ENCODE measurements at regions not wholly inside any gene's neighbourhood (a gene's known extent, or its start where the extent isn't known, plus 50 kb on each side); places are given as distances from the start of the nearest gene placed in this dataset.
"Not testable (repeated sequence)": the region's sequence is repeated elsewhere in the genome, so short reads cannot be mapped to it uniquely, and the experiment has no call there.

- not testable (repeated sequence) for TF ChIP-seq CTCF, POLR2AphosphoS5, POLR2A (IDR thresholded peaks at IDR 0.05)
Measured at GRCh38 chr14:19306405-19306804, 127.7 kb downstream of the POTEG start.
